Right hindlimb (tissue), 1 donor: ENCODE measurements at regions not wholly inside any gene's neighbourhood (a gene's known extent, or its start where the extent isn't known, plus 50 kb on each side); places are given as distances from the start of the nearest gene placed in this dataset.

ENCODE experiments used
- DNase-seq: peaks from one replicate; pipeline ENCODE4 v3.0.0-alpha.2; 2018

DNA sequence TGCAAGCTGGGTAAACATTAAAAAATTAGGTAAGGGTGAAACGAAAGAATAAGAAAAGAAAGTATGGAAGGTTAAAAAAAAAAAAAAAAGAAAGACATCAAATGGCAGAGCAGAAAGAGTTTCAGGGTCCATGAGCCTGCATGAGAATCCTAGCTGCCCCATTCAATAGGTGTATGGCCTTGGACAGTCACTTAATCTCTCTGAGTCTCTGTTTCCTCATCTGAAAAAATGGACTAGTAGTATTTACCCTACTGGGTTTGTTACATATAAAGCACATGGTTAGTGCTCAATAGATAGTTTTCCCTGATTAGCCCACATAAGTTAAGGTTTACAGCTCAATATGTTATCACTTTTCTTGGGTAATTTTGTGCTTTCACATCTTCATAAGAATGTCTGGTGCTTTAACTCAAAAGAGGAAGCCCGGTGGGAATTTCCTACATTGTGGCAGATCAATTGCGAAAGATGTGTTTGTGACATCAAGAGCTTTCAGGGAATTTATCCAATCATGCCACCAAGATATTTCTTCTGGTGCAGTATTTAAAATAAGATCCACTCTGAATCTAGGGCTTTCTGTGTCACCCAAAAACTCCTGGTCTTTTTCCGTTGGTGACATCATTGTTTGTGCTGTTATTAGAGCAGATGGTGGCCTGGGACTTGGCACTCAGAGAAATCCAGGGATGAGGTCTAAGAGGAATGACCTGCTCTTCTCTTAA, 57.2 kb upstream of the UBE2E1 start:
- DNase-seq, result no peak

GRCh38 chr3:23749609-23750008, 56.1 kb upstream of the UBE2E1 start:
- no peak for DNase-seq

DNA sequence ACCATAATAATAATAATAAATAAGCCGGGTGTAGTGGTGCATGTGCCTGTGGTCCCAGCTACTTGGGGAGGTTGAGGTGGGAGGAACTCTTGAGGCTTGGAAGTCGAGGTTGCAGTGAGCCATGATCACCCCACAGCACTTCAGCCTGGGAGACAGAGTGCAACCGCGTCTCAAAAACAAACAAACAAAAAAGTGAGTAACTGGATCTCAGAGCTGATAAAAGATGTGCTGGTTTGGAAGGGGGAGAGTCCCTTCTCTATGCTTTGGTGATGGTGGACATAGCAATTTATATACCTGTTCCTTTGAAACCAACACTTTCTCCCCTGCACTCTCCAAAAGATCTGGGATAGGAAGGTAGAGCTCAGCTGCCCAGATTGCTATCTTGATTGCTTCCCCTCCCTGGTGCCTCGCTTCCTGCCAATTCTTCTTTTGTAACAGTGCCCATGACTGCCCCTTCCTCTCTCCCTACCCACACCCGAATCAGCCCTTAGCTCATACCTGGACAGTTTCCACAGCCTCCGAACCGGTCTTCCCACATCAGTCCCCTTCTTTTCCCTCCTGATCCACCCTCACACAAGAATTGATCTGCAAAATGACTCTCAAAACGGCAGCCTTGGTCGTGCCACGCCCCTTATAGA, 55.1 kb upstream of the UBE2E1 start:
- DNase-seq, result no peak

DNA sequence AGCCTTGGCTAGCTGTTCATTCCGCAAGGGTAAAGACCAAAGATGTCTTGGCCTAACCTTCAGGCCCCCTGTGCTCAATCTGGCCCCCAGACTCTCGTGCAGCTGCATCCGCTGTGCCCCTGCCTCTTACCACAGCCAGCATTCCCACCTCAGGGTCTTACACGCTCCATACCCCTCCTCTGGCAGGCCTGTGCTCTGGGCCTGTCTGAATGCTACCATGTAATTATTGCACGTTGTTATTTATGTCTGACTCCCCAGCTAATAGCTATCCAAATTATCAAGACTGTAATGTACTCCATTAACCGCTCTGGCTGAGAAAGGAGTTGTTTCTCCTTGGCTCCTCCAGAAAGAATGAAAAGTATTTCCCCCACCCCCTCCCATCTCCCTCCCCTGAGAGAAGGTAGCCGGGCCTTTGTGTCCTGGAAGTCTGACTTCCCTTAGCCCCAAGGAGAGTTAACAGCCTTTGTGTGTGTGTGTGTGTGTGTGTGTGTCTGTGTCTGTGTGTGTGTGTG, 54.5 kb upstream of the UBE2E1 start:
- DNase-seq, result no peak

DNA sequence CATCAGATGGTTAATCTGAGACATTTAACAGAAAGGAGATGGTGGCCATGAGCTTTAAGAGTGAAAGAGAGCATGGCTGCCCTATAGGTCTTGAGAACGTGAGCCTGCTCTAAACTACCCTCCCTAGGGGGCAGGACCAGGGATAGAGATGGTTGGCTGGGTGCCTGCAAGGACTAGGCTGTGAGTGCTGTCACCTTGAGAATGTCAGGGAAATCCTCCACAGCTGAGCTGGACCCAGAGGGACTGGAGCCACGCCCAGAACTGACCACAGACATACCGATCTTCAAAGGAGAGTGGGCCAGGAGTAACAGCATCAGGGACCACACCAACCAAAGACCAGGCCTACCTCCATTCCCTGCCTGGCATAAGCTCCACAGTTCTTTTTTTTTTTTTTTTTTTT, 53.6 kb upstream of the UBE2E1 start:
- DNase-seq, result no peak

DNA sequence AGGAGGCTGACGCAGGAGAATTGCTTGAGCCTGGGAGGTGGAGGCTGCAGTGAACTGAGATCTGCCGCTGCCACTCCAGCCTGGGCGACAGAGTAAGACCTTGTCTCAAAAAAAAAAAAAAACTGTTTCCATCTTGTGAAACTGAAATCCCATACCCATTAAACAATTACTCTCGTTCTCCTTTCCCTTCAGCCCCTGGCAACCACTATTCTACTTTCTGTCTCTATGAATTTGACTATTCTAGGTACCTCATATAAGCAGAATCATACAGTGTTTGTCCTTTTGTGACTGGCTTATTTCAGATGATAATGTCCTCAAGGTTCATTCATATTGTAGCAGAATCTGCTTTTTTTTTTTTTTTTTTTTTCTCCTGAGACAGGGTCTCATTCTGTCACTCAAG, 51.5 kb upstream of the UBE2E1 start:
- DNase-seq, result no peak
